ENCODE measurements at regions not wholly inside any gene's neighbourhood (a gene's known extent, or its start where the extent isn't known, plus 50 kb on each side); places are given as distances from the start of the nearest gene placed in this dataset.

GRCh38 chr11:113567097-113567496 is 91.9 kb upstream of the DRD2 start:
- TF ChIP-seq POLR2AphosphoS5 (IDR thresholded peaks at IDR 0.05; ENCODE audit: insufficient read depth in 1 of 2, low read depth in 1 of 2) (no peak), CTCF (IDR thresholded peaks at IDR 0.05) (no peak)

Data from vagina (tissue), 2 donors.